ENCODE measurements at regions not wholly inside any gene's neighbourhood (a gene's known extent, or its start where the extent isn't known, plus 50 kb on each side); places are given as distances from the start of the nearest gene placed in this dataset.

DNA sequence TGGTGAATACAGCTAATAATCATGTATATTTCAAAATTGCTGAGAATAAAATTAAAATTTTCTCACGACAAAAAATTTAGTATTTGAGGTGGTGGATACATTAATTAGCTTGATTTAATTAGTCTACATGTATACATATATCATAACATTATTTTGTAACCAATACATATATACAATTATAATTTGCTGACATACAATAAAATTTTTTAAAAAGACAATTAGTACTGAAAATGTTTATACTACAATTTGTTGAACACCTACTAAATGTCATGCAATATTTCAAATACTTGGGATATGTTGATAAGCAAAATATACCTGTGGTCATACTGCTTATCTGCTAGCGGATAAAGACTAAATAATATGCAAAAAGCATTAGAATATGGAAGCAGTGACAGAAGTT lies 586.5 kb downstream of the SLITRK6 start:
- no peaks in the 10 kb centered on the region for H3K36me3 ChIP-seq
- no peak overlapping the region for H3K27ac ChIP-seq
- no peak overlapping the region for H3K4me3 ChIP-seq
- H3K9me3 ChIP-seq: peaks cover 0 to 20% (median 10%) of the 10 kb centered on the region in 8 donors
- intact Hi-C loops (cut with DNase I; ENCODE audit: low total_unique reads): no loop called here
- no peaks in the 10 kb centered on the region for H3K27me3 ChIP-seq (replicated peaks in 1 of 7)
- DNase-seq: no peak
- 79 to 90% (median 85%) methylated on average over 2 of the region's 2 CpGs for WGBS, 5 donors
- no peak for TF ChIP-seq POLR2AphosphoS5 (IDR thresholded peaks at IDR 0.05)
- TF ChIP-seq, protein P1, sequence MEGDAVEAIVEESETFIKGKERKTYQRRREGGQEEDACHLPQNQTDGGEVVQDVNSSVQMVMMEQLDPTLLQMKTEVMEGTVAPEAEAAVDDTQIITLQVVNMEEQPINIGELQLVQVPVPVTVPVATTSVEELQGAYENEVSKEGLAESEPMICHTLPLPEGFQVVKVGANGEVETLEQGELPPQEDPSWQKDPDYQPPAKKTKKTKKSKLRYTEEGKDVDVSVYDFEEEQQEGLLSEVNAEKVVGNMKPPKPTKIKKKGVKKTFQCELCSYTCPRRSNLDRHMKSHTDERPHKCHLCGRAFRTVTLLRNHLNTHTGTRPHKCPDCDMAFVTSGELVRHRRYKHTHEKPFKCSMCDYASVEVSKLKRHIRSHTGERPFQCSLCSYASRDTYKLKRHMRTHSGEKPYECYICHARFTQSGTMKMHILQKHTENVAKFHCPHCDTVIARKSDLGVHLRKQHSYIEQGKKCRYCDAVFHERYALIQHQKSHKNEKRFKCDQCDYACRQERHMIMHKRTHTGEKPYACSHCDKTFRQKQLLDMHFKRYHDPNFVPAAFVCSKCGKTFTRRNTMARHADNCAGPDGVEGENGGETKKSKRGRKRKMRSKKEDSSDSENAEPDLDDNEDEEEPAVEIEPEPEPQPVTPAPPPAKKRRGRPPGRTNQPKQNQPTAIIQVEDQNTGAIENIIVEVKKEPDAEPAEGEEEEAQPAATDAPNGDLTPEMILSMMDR (IDR thresholded peaks at IDR 0.05 in 8 of 11, conservative IDR thresholded peaks at IDR 0.05 in 3 of 11): no peak
- TF ChIP-seq POLR2A (IDR thresholded peaks at IDR 0.05): no peak
- no peaks in the 10 kb centered on the region for H3K4me1 ChIP-seq

DNA sequence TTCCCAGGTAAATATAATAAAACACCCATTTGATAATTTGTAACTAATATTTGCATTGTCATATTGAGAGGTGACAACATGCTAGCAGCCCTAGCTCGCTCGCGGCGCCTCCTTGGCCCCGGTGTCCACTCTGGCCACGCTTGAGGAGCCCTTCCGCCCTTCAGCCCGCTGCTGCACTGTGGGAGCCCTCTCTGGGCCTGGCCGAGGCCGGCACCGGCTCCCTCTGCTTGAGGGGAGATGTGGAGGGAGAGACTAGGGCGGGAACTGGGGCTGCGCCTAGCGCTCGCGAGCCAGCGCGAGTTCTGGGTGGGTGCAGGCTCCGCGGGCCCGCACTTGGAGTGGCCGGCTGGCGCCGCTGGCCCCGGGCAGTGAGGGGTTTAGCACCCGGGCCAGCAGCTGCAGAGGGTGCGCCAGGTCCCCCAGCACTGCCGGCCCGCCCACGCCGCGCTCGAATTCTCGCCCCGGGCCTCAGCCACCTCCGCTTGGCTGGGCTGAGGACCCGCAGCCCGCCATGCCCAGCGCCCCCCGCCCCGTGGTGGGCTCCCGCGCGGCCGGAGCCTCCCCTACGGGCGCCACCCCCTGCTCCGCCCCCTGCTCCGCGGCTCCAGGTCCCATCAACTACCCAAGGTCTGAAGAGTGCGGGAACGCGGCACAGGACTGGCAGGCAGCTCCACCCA lies 594.4 kb downstream of the SLITRK6 start:
- no peak overlapping the region for H3K27ac ChIP-seq
- H3K36me3 ChIP-seq: no peaks in the 10 kb centered on the region
- no peaks in the 10 kb centered on the region for H3K4me1 ChIP-seq
- H3K4me3 ChIP-seq: no peak overlapping the region
- DNase-seq: no peak
- peaks cover 0 to 51% (median 28%) of the 10 kb centered on the region in 8 donors for H3K9me3 ChIP-seq
- H3K27me3 ChIP-seq (replicated peaks in 1 of 7): no peaks in the 10 kb centered on the region
- intact Hi-C loops (cut with DNase I; ENCODE audit: low total_unique reads): no loop called here
- 90 to 92% (median 91%) methylated on average over 31 to 53 of the region's 53 CpGs for WGBS, 5 donors
- TF ChIP-seq POLR2A (IDR thresholded peaks at IDR 0.05) (no peak), POLR2AphosphoS5 (IDR thresholded peaks at IDR 0.05) (no peak)
- TF ChIP-seq, protein P1 (IDR thresholded peaks at IDR 0.05 in 8 of 11, conservative IDR thresholded peaks at IDR 0.05 in 3 of 11): no peak

DNA sequence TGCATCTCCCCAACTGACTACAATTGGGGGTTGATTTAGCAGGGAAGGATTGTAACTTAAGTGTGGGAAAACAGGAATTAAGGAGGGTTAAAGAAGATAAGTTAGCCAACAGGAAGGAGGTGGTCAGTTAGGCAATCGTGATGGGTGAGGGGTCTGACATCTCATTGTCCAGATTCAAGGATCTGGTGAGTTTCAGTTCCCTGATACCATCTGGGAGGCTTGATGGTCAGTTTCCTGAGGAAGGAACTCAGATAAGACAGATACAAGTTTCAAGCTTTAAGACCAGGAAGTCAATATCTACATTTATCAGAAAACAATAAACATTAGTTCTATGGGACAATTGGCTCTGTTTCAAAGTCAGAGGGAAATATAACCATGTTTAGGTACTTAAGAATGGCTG lies 601.8 kb downstream of the SLITRK6 start:
- no peak overlapping the region for H3K27ac ChIP-seq
- intact Hi-C loops (cut with DNase I; ENCODE audit: low total_unique reads): no loop called here
- 3 to 44% (median 18%) methylated on average over 1 of the region's 1 CpG for WGBS, 5 donors
- DNase-seq: no peak
- TF ChIP-seq, protein P1 (IDR thresholded peaks at IDR 0.05 in 8 of 11, conservative IDR thresholded peaks at IDR 0.05 in 3 of 11): no peak
- TF ChIP-seq POLR2A (IDR thresholded peaks at IDR 0.05): no peak
- no peak for TF ChIP-seq POLR2AphosphoS5 (IDR thresholded peaks at IDR 0.05)
- H3K27me3 ChIP-seq (replicated peaks in 1 of 7): no peaks in the 10 kb centered on the region
- no peak overlapping the region for H3K4me3 ChIP-seq
- no peaks in the 10 kb centered on the region for H3K4me1 ChIP-seq
- no peaks in the 10 kb centered on the region for H3K36me3 ChIP-seq
- H3K9me3 ChIP-seq: peaks cover 0 to 18% (median 4%) of the 10 kb centered on the region in 8 donors

DNA sequence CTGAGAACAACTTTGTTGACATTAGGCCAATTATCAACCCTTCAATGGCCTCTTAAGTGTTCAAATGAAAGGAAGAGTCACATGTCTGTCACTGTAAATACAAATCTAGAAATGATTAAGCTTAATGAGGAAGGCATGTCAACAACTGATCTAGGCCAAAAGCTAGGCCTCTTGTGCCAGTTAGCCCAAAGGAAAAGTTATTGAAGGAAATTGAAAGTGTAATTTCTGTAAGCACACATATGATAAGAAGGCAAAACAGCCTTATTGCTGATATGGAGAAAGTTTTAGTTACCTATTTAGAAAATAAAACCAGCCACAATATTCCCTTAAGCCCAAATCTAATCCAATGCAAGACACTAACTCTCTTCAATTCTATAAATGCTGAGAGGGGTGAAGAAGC lies 604.7 kb downstream of the SLITRK6 start:
- Histone ChIP-seq H3K4me3 (no peak overlapping the region), H3K9me3 (peaks cover 0 to 12% (median 2%) of the 10 kb centered on the region in 8 donors), H3K27me3 (replicated peaks in 1 of 7) (no peaks in the 10 kb centered on the region), H3K4me1 (no peaks in the 10 kb centered on the region), H3K36me3 (no peaks in the 10 kb centered on the region), H3K27ac (no peak overlapping the region)
- DNase-seq: no peak
- intact Hi-C loops (cut with DNase I; ENCODE audit: low total_unique reads): no loop called here
- TF ChIP-seq, protein P1 (IDR thresholded peaks at IDR 0.05 in 8 of 11, conservative IDR thresholded peaks at IDR 0.05 in 3 of 11): no peak
- TF ChIP-seq POLR2AphosphoS5 (IDR thresholded peaks at IDR 0.05) (no peak), POLR2A (IDR thresholded peaks at IDR 0.05) (no peak)
